HG02884 (cell line): ENCODE measurements at regions not wholly inside any gene's neighbourhood (a gene's known extent, or its start where the extent isn't known, plus 50 kb on each side); places are given as distances from the start of the nearest gene placed in this dataset.
A peak's percentile ranks its signal among the peaks of the same experiment; 100 is the strongest.
"Not testable (repeated sequence)": the region's sequence is repeated elsewhere in the genome, so short reads cannot be mapped to it uniquely, and the experiment has no call there.

Experiments
- ATAC-seq: cut with Tn5 transposase; IDR thresholded peaks from one replicate; pipeline ENCODE4 v1.9.1; 2021; ENCODE audit warnings: mild to moderate bottlenecking, moderate library complexity; ENCODE audit not compliant: unreplicated experiment

DNA sequence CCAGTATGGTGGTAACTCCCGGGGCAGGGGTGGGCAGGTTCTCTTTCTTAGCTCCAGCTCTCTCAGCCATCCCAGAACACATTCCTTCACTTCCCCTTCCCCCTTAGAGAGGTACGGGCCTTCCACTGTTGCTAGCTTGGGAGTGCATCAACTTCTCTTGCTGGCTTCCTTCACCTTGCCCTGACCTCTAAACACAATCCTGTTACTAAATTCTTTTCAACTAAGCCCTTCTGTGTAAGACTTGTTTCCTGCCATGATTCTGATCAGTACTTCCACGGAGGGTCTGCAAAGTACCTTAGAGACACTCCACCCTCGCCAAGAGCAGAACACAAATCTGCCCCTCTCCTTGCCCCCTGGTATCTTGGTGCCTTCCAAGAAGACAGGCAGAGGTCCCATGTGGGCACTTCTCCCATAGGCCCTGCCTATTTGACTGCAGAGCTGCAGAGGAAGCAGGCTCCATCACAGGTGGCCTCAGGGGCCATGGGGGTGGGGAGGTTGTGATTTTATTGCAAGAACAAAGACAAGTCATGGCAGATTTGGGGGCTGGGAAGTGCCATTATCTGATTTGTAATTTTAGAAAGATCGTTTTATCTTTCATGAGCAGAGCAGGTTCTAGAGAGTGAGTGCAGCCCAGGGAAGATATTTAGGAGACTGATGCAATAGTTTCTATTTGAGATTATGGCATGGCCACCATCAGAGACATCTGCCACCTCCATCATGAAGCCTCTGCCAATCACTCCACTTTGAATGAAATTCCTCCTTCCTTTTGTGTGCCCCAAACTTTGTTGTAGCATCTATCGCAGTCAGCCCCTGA lies 182.5 kb upstream of the JUN start:
- no peak for ATAC-seq

GRCh38 chr1:58966917-58967740 lies 183.3 kb upstream of the JUN start:
- no peak for ATAC-seq

DNA sequence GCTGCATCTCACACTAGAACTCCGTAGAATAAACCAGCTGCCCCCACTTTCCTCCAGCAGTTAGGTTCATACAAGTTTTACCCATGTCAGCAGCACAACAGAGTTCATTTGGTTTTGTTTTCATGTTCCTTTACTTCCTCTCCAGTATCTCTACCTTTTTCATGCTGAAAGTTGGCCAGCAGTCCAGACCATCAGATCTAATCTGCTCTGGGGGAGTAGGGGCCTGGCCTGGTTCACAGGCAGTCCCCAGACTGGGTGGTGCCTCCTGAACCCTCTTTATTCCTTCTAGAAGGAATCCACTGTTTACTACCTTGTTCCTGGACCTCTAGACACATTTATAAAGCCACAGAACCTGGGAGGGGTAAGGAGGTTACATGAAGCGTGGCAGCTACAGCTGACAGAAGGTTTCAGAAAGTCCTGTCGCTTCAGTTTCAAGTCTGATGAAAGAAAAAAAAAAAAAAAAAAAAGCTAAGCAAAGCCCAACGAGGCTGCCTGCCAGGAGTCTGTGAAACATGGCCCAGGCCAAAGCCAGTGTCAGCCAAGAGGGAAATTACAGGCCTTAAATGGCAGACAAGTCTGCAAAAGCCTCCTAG lies 184.6 kb upstream of the JUN start:
- peak; percentile 87 for ATAC-seq

GRCh38 chr1:58969176-58969575 lies 185.3 kb upstream of the JUN start:
- ATAC-seq: not testable (repeated sequence)

DNA sequence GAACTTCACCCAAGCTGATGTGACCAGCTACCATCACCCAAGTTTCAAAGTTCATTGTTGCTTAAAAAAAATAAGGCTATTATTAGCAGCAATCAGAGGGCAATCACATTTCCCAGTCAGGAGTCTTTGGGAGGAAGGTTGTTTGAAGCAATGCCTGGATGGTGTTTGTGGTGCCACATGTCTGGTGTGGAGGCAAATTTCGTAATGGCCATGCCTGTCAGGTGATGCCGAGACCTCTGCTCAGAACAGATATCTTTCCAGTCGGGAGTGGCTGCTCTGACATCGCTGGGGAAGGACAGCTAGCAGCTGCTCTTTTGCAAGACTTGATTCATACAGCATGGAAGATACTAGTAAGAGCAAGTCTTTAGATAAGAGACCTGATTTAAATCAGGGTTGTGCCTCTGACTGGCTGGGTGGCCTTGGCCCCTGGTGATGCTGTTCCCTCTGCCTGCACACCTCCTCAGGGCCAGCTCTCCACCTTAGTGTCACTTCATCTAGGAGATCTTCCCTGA lies 187.8 kb upstream of the JUN start:
- ATAC-seq: no peak

DNA sequence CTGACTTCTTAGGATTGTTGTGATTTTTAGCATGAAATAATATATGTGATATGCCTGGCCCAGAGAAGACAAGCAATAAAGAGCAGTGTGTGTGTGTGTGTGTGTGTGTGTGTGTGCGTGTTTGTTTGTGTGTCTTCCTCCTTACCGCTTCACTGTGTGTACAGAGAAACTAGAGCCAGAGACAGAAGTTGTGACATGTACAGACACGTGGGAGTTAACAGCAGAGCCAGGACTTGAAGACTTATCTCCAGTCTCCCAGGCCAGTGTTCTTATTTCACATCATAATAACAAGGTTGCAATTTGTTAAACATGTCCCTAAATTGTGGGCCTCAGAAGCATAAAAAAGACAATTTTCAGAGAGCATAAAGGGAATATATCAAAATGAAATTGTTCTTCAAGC lies 192.0 kb upstream of the JUN start:
- no peak for ATAC-seq

GRCh38 chr1:58976294-58976693 lies 192.4 kb upstream of the JUN start:
- no peak for ATAC-seq

- no peak for ATAC-seq
Measured at GRCh38 chr1:58977598-58977997, 193.8 kb upstream of the JUN start.

- no peak for ATAC-seq
Measured at GRCh38 chr1:58978096-58978495, 194.2 kb upstream of the JUN start.

DNA sequence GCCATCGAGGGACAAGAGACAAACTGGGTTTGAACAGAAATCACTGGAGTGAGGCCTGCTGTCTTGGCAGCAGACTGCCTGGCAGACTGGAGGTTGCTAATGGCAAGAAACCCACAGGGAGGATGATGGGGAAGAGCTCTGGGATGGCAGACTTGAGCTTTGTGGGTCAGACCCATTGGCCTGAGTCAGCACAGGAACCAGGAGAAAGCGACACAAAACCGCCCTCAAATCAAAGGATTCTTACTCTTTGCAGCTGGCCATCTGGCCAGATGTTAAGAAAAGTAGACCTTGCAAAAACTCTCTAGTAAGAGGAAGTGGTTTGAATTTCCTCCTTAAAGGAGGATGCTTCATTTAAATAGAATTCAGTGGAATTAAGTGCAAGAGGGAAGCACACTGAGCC lies 195.2 kb upstream of the JUN start:
- no peak for ATAC-seq

- no peak for ATAC-seq
Measured at GRCh38 chr1:58979677-58980076, 195.8 kb upstream of the JUN start.

- no peak for ATAC-seq
Measured at GRCh38 chr1:58981392-58981791, 197.5 kb upstream of the JUN start.

DNA sequence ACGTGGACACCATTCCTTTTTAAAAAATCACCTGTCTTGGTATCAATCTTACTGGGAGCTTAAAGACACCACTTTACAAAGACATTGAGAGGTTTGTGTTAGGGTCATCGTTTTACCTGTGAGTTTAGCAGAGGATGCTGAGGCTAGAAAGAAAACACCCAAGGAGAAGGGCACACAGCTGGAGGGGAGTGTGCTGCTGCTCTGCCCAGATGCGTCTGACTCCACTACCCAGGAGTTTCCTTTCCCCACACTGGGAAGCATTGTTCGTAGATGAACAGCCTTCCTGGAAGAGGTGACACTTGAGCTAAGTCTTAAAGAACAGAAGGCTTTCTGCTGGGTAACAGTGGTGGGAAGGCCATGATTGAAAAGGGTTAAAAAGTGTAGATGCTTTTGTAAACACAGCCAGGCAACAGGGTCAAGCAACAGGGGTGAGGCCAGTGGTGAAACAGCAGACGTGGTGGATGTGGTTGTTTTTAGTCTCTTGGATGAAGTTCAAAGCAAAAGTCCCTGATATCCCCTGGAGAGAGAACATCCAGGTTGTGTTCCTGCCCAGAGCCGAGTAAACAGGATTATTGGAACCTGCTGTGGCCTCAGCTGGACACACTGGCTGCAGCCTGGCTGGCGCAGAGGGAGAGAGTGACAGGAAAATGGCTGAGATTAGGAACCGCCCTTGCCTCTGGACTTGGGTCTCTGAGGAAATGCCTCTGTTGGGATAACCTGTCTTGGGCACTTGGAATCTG lies 198.6 kb upstream of the JUN start:
- no peak for ATAC-seq

- no peak for ATAC-seq
Measured at GRCh38 chr1:58983162-58983561, 199.3 kb upstream of the JUN start.

- no peak for ATAC-seq
Measured at GRCh38 chr1:58983633-58984245, 199.9 kb upstream of the JUN start.

DNA sequence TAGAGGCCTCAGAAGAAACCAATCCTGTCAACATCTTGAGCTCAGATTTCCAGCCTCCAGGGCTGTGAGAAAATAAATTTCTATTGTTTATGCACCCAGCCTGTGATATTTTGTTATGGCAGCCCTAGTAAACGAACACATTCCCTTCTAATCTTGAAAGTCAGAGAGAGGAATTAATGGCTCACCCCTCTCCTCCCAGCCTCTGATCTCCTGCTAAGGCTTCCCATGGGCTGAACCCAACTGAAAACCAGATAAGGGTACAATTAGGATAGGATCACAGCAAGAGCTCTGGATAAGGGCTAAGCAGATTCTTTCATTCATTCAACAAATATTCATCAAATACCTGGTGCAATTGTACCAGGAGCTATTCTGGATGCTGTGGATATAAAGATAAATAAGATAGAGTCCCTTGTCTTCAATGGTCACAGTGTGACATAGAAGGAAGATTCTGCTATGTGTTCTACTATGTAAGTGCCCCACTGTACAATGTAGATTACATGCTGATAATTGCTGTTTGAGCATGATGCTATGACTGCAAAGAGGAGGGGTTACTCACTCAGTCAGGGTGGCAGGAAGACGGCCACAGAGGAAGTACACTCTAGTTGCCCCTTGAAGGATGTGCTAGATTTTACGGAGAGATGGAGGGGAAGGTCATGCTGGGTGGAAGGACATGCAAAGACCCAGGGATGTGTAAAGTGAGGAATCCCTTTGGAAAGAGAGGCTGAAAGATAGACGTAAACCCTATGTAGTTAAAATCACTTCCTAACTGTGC lies 203.3 kb upstream of the JUN start:
- no peak for ATAC-seq

DNA sequence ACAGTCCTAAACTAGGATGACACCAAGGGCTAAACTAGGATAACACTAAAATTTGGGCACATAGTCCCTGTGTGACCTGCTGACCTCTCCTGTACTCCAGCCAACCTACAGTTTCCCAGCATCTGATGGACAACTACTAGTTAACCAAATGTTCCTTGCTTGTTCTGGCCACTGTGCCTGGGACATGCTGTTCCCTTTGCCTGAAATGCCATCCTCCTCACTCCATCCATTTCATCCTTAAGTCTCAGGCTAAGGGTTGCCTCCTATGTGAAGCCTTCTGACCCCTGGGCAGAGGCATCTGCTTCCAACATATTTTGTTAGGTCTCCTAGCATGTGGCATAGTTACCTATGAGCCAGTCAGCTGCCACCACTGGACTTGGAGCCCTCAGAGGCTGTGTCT lies 204.9 kb upstream of the JUN start:
- no peak for ATAC-seq

DNA sequence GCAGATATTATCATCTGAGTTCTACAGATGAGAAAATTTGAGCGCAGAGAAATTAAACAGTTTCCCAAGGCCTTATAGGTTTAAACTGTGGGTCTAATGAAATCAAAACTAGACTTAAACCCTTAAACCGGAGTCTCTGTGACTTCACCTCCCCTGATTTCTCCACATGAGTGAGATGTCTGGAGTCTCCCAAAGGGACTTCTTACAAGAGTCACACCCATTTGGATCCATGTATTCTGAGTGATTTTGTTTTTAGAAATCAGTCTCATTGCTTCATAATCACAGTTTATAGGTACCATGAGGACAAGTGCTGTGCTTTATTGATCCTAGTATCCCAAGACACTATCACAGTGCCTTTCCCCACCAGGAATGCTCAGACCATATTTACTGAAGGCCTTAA lies 206.0 kb upstream of the JUN start:
- no peak for ATAC-seq

GRCh38 chr1:58991305-58991704 lies 207.5 kb upstream of the JUN start:
- no peak for ATAC-seq

- no peak for ATAC-seq
Measured at GRCh38 chr1:58992643-58993042, 208.8 kb upstream of the JUN start.
